Osteoblast (primary cell): ENCODE measurements at regions not wholly inside any gene's neighbourhood (a gene's known extent, or its start where the extent isn't known, plus 50 kb on each side); places are given as distances from the start of the nearest gene placed in this dataset.
A peak's percentile ranks its signal among the peaks of the same experiment; 100 is the strongest.

Source experiments
- DNase-seq: peaks from one replicate; pipeline ENCODE4 v3.0.0; 2011; ENCODE audit warnings: low spot score, mixed read lengths; ENCODE audit not compliant: insufficient read length; ENCODE audit errors: missing footprints
- H2AFZ ChIP-seq: 2 replicates; pipeline ENCODE4 v1.6.0; 2011; ENCODE audit warnings: mild to moderate bottlenecking, low read length
- H3K27ac ChIP-seq: 2 replicates; pipeline ENCODE4 v1.5.1; 2011; ENCODE audit warnings: mild to moderate bottlenecking, low read depth, low read length, moderate library complexity
- H3K27me3 ChIP-seq: 2 replicates; pipeline ENCODE4 v1.6.0; 2012; ENCODE audit warnings: mild to moderate bottlenecking, control low read depth, inconsistent platforms, low read length, moderate library complexity; ENCODE audit not compliant: insufficient read depth
- H3K36me3 ChIP-seq: 2 replicates; pipeline ENCODE4 v1.5.1; 2011; ENCODE audit warnings: mild to moderate bottlenecking, low read length, control low read depth, moderate library complexity; ENCODE audit not compliant: insufficient read depth
- H3K4me1 ChIP-seq: 2 replicates; pipeline ENCODE4 v1.5.1; 2011; ENCODE audit warnings: mild to moderate bottlenecking, low read length, control low read depth, moderate library complexity; ENCODE audit not compliant: insufficient read depth
- H3K4me2 ChIP-seq: 2 replicates; pipeline ENCODE4 v1.6.0; 2011; ENCODE audit warnings: mild to moderate bottlenecking, low read length; ENCODE audit not compliant: insufficient read depth
- H3K4me3 ChIP-seq: fragments of 200-600 bp; sonication (generic); 3 replicates; pipeline ENCODE4 v1.5.1; 2012; ENCODE audit warnings: mild to moderate bottlenecking, low read length, inconsistent platforms; ENCODE audit not compliant: insufficient read depth
- H3K79me2 ChIP-seq: 2 replicates; pipeline ENCODE4 v1.6.0; 2012; ENCODE audit warnings: mild to moderate bottlenecking, low read length, control low read depth, inconsistent platforms; ENCODE audit not compliant: insufficient read depth
- H3K9me3 ChIP-seq: 2 replicates; pipeline ENCODE4 v1.5.1; 2011; ENCODE audit warnings: low read depth, low read length, control low read depth
- H4K20me1 ChIP-seq: 2 replicates; pipeline ENCODE4 v1.6.0; 2012; ENCODE audit warnings: mild to moderate bottlenecking, low read length, control low read depth; ENCODE audit not compliant: insufficient read depth
- CTCF ChIP-seq: IDR thresholded peaks from 2 replicates; pipeline ENCODE4 v1.5.1; 2011; ENCODE audit warnings: mild to moderate bottlenecking, low read depth, low read length, moderate library complexity; ENCODE audit errors: extremely low read depth

- Histone ChIP-seq H3K4me2 (no peak overlapping the region), H3K27me3 (no peaks in the 10 kb centered on the region), H2AFZ (no peak overlapping the region), H3K4me1 (no peaks in the 10 kb centered on the region), H3K27ac (no peak overlapping the region), H3K4me3 (no peak overlapping the region), H3K9me3 (no peaks in the 10 kb centered on the region), H3K36me3 (no peaks in the 10 kb centered on the region), H3K79me2 (no peaks in the 10 kb centered on the region), H4K20me1 (no peaks in the 10 kb centered on the region)
- TF ChIP-seq CTCF: no peak
- DNase-seq: no peak
Measured at GRCh38 chr2:239714116-239714515, 311.0 kb downstream of the NDUFA10 start.

GRCh38 chr2:239712755-239713154, 311.9 kb upstream of the HDAC4 start:
- Histone ChIP-seq H2AFZ (no peak overlapping the region), H3K27ac (no peak overlapping the region), H3K4me2 (no peak overlapping the region), H3K36me3 (no peaks in the 10 kb centered on the region), H4K20me1 (no peaks in the 10 kb centered on the region), H3K4me3 (no peak overlapping the region), H3K27me3 (no peaks in the 10 kb centered on the region), H3K9me3 (no peaks in the 10 kb centered on the region), H3K79me2 (no peaks in the 10 kb centered on the region), H3K4me1 (no peaks in the 10 kb centered on the region)
- no peak for DNase-seq
- no peak for TF ChIP-seq CTCF

GRCh38 chr2:239711911-239712570, 311.2 kb upstream of the HDAC4 start:
- no peak overlapping the region for H3K4me3 ChIP-seq
- H3K36me3 ChIP-seq: no peaks in the 10 kb centered on the region
- no peaks in the 10 kb centered on the region for H3K79me2 ChIP-seq
- no peak overlapping the region for H3K27ac ChIP-seq
- H2AFZ ChIP-seq: no peak overlapping the region
- no peaks in the 10 kb centered on the region for H3K27me3 ChIP-seq
- no peak overlapping the region for H3K4me2 ChIP-seq
- no peak for TF ChIP-seq CTCF
- H3K4me1 ChIP-seq: no peaks in the 10 kb centered on the region
- no peaks in the 10 kb centered on the region for H3K9me3 ChIP-seq
- H4K20me1 ChIP-seq: no peaks in the 10 kb centered on the region
- DNase-seq: no peak

GRCh38 chr2:239710953-239711861, 310.4 kb upstream of the HDAC4 start:
- H3K36me3 ChIP-seq: no peaks in the 10 kb centered on the region

More at GRCh38 chr2:239710953-239711861, 310.4 kb upstream of the HDAC4 start:
- Histone ChIP-seq H3K9me3 (no peaks in the 10 kb centered on the region), H3K27ac (no peak overlapping the region), H2AFZ (no peak overlapping the region), H3K27me3 (no peaks in the 10 kb centered on the region), H3K79me2 (no peaks in the 10 kb centered on the region), H3K4me2 (no peak overlapping the region), H4K20me1 (no peaks in the 10 kb centered on the region), H3K4me3 (no peak overlapping the region), H3K4me1 (no peaks in the 10 kb centered on the region)
- peak; percentile 77 for DNase-seq
- no peak for TF ChIP-seq CTCF
